Gastrocnemius medialis (tissue), 4 donors: ENCODE measurements at regions not wholly inside any gene's neighbourhood (a gene's known extent, or its start where the extent isn't known, plus 50 kb on each side); places are given as distances from the start of the nearest gene placed in this dataset.

Experiments used
- CTCF ChIP-seq, 5 experiments: fragments of 450-650 bp in 3 of 5; fragments of 200-600 bp in 2 of 5; sonication (generic) in 2 of 5; IDR thresholded peaks in 4 of 5; conservative IDR thresholded peaks in 1 of 5; 1 replicate in 4 of 5; 2 replicates in 1 of 5; pipeline ENCODE4 v1.5.1; 2016 to 2019; ENCODE audit warnings: antibody characterized with exemption in 5 of 5, mild to moderate bottlenecking in 3 of 5, moderate library complexity in 3 of 5
- POLR2A ChIP-seq, 2 donors: fragments of 450-650 bp; IDR thresholded peaks; one replicate each; pipeline ENCODE4 v1.6.1; 2017; ENCODE audit warnings: antibody characterized with exemption in 2 of 2, mild to moderate bottlenecking in 2 of 2, moderate library complexity in 2 of 2

GRCh38 chr11:105334025-105334714 lies 194.6 kb upstream of the CARD18 start:
- TF ChIP-seq CTCF (IDR thresholded peaks at IDR 0.05 in 4 of 5, conservative IDR thresholded peaks at IDR 0.05 in 1 of 5): no peak
- TF ChIP-seq POLR2A (IDR thresholded peaks at IDR 0.05): no peak
